Panc1 (cell line): ENCODE measurements at regions not wholly inside any gene's neighbourhood (a gene's known extent, or its start where the extent isn't known, plus 50 kb on each side); places are given as distances from the start of the nearest gene placed in this dataset.

Experiments
- ATAC-seq: fragments of 200-7000 bp; cut with Tn5 transposase; 2 replicates; pipeline ENCODE4 v1.9.1; 2020; ENCODE audit warnings: mild to moderate bottlenecking, moderate library complexity
- BruUV-seq: library from RNA; stranded (reverse); fragments of 400-500 nt; replicated peaks from 2 replicates; lab custom pipeline; 2021; lab: Mats Ljungman, UMichigan
- CTCF ChIA-PET: fragments of 300-600 bp; sonication (Branson Sonifier 250); formaldehyde crosslinking; loops from one replicate; lab custom pipeline; 2022; ENCODE audit warnings: antibody characterized with exemption; lab: Charles Lee
- POLR2A ChIA-PET: fragments of 300-600 bp; sonication (Branson Sonifier 250); formaldehyde crosslinking; loops from one replicate; lab custom pipeline; 2022; ENCODE audit warnings: antibody characterized with exemption; lab: Charles Lee
- DNase-seq: peaks from one replicate; pipeline ENCODE4 v3.0.0-alpha.2; 2010; ENCODE audit warnings: low read depth, low spot score
- H3K27ac ChIP-seq: 2 replicates; pipeline ENCODE4 v1.5.1; 2011; ENCODE audit warnings: mild to moderate bottlenecking, low read length, inconsistent platforms
- H3K27me3 ChIP-seq: fragments of 200-500 bp; sonication (Bioruptor generic); 2 replicates; pipeline ENCODE4 v1.6.0; 2014; ENCODE audit warnings: low read length, inconsistent platforms; ENCODE audit not compliant: control insufficient read depth, insufficient read depth
- H3K36me3 ChIP-seq: fragments of 200-500 bp; sonication (Bioruptor generic); 2 replicates; pipeline ENCODE4 v1.5.1; 2014; ENCODE audit warnings: inconsistent platforms, mild to moderate bottlenecking, low read length, moderate library complexity; ENCODE audit not compliant: control insufficient read depth, insufficient read depth
- H3K4me1 ChIP-seq: 2 replicates; pipeline ENCODE4 v1.5.1; 2011; ENCODE audit warnings: inconsistent platforms, mild to moderate bottlenecking, low read length, moderate library complexity; ENCODE audit not compliant: control insufficient read depth, insufficient read depth
- H3K4me3 ChIP-seq, 2 experiments: 2 replicates each; pipeline ENCODE4 v1.5.1; 2011 to 2012; ENCODE audit warnings: low read depth in 2 of 2, low read length in 2 of 2, mild to moderate bottlenecking in 2 of 2, inconsistent platforms in 1 of 2, moderate library complexity in 1 of 2
- H3K9me3 ChIP-seq: fragments of 200-500 bp; sonication (Bioruptor generic); 2 replicates; pipeline ENCODE4 v1.5.1; 2014; ENCODE audit warnings: low read depth, mild to moderate bottlenecking, inconsistent platforms, low read length, moderate library complexity; ENCODE audit not compliant: control insufficient read depth, insufficient read depth
- POLR2AphosphoS5 ChIP-seq: IDR thresholded peaks from 2 replicates; pipeline ENCODE4 v1.6.1; 2012; ENCODE audit warnings: mild to moderate bottlenecking, low read depth, low read length, moderate library complexity
- REST ChIP-seq, 2 experiments: IDR thresholded peaks; 2 replicates each; pipeline ENCODE4 v1.6.1; 2011 to 2012; ENCODE audit warnings: low read depth in 2 of 2, control low read depth in 1 of 2, low read length in 1 of 2, mild to moderate bottlenecking in 1 of 2, moderate library complexity in 1 of 2; ENCODE audit not compliant: insufficient read depth in 1 of 2
- SIN3A ChIP-seq: IDR thresholded peaks from 2 replicates; pipeline ENCODE4 v1.6.1; 2012; ENCODE audit warnings: low read depth, mild to moderate bottlenecking, low read length, moderate library complexity, borderline replicate concordance; ENCODE audit not compliant: insufficient read depth
- TCF7L2 ChIP-seq: IDR thresholded peaks from 2 replicates; pipeline ENCODE4 v1.6.1; 2011; ENCODE audit warnings: mild to moderate bottlenecking, low read depth, low read length, inconsistent platforms
- in situ Hi-C: cut with HindIII; loops from 2 replicates; pipeline ENCODE4 v1.10.0; 2016; ENCODE audit warnings: low sequenced_read_pairs, low pct_unique_long_range_greater_than_20kb
- intact Hi-C: fragments of 100-400 bp; cut with micrococcal nuclease; formaldehyde crosslinking; loops from one replicate; pipeline ENCODE4 v1.10.0; 2022; ENCODE audit not compliant: unreplicated experiment
- TF ChIP-seq, protein P1 (sequence below): fragments of 450-650 bp; IDR thresholded peaks from 2 replicates; pipeline ENCODE4 v1.5.1; 2017; ENCODE audit warnings: mild to moderate bottlenecking

GRCh38 chr1:58324558-58324957, 222.0 kb downstream of the OMA1 start:
- no peak for TF ChIP-seq REST (IDR thresholded peaks at IDR 0.05; ENCODE audit: insufficient read depth in 1 of 2, low read depth in 2 of 2, low read length in 1 of 2)
- no peak for TF ChIP-seq SIN3A
- TF ChIP-seq TCF7L2, result no peak
- TF ChIP-seq, protein P1, sequence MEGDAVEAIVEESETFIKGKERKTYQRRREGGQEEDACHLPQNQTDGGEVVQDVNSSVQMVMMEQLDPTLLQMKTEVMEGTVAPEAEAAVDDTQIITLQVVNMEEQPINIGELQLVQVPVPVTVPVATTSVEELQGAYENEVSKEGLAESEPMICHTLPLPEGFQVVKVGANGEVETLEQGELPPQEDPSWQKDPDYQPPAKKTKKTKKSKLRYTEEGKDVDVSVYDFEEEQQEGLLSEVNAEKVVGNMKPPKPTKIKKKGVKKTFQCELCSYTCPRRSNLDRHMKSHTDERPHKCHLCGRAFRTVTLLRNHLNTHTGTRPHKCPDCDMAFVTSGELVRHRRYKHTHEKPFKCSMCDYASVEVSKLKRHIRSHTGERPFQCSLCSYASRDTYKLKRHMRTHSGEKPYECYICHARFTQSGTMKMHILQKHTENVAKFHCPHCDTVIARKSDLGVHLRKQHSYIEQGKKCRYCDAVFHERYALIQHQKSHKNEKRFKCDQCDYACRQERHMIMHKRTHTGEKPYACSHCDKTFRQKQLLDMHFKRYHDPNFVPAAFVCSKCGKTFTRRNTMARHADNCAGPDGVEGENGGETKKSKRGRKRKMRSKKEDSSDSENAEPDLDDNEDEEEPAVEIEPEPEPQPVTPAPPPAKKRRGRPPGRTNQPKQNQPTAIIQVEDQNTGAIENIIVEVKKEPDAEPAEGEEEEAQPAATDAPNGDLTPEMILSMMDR, result no peak
- no peak for TF ChIP-seq POLR2AphosphoS5
- Histone ChIP-seq H3K4me3 (no peak overlapping the region), H3K27ac (no peak overlapping the region), H3K4me1 (no peaks in the 10 kb centered on the region), H3K36me3 (no peaks in the 10 kb centered on the region), H3K27me3 (no peaks in the 10 kb centered on the region), H3K9me3 (no peaks in the 10 kb centered on the region)
- intact Hi-C loops, result no loop called here
- in situ Hi-C loops, result no loop called here
- no peak for ATAC-seq
- ChIA-PET POLR2A (no interaction called here), CTCF (no interaction called here)
- no peak for DNase-seq
- no TSS peak for BruUV-seq

DNA sequence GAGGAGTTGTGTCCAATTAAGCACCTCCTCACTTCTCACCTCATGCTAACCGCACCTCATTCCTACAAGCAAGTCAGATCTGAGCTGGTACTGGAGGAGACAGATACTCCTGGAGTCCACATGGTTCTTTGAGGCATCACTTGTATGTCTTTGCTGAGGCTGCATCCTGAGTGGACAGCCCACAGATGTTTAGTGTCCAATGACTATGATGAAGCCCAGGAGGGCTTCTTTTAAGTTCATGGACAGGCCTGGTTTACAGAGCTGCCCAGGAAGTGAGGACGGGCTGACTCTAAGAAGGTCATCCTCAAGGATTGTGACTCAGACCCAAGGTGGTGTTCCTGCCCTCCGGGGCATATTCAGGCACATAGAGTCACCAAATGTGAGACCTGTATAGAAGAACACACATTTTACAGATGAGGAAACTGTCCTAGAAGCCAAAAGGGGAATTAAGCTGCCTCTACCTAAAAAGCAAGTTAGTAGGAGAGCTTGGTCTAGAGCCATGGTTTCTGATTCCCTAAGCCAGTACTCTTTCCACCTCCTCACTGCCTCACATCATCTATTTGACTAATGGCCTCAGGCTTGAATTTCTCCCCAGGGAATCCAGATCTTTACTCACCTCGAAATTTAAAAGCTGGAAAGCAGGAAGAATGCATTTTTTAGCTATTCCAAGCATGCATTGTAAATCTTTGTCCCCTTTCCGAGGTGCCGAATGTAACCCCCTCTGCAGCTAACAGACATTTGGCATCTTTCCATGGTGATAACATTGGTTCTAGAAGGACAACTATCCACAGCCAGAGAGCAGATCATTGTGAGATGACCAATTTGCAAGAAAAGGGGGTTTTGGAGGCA, 228.1 kb downstream of the OMA1 start:
- Histone ChIP-seq H3K9me3 (no peaks in the 10 kb centered on the region), H3K27me3 (no peaks in the 10 kb centered on the region), H3K36me3 (no peaks in the 10 kb centered on the region), H3K4me3 (no peak overlapping the region), H3K4me1 (no peaks in the 10 kb centered on the region), H3K27ac (no peak overlapping the region)
- ChIA-PET CTCF (no interaction called here), POLR2A (no interaction called here)
- DNase-seq (no peak), ATAC-seq (no peak)
- in situ Hi-C loops, result no loop called here
- no TSS peak for BruUV-seq
- intact Hi-C loops, result no loop called here
- TF ChIP-seq SIN3A, result no peak

- intact Hi-C loops (no loop called here), in situ Hi-C loops (no loop called here)
- H3K4me3 ChIP-seq, result no peak overlapping the region
- ChIA-PET POLR2A (no interaction called here), CTCF (no interaction called here)
- no peak for TF ChIP-seq SIN3A
- no peak for TF ChIP-seq POLR2AphosphoS5
- no peak for TF ChIP-seq TCF7L2
- no peak for TF ChIP-seq REST (IDR thresholded peaks at IDR 0.05; ENCODE audit: insufficient read depth in 1 of 2, low read depth in 2 of 2, low read length in 1 of 2)
- TF ChIP-seq, protein P1, result no peak
- no peak overlapping the region for H3K27ac ChIP-seq
- no peaks in the 10 kb centered on the region for H3K27me3 ChIP-seq
- no peaks in the 10 kb centered on the region for H3K4me1 ChIP-seq
- no TSS peak for BruUV-seq
- DNase-seq (no peak), ATAC-seq (no peak)
- no peaks in the 10 kb centered on the region for H3K9me3 ChIP-seq
- H3K36me3 ChIP-seq, result no peaks in the 10 kb centered on the region
These were observed 228.8 kb downstream of the OMA1 start for GRCh38 chr1:58317694-58318093.
